Endothelial cell (in vitro differentiated cells): ENCODE measurements at regions not wholly inside any gene's neighbourhood (a gene's known extent, or its start where the extent isn't known, plus 50 kb on each side); places are given as distances from the start of the nearest gene placed in this dataset.
A peak's percentile ranks its signal among the peaks of the same experiment; 100 is the strongest.

Experiments
- DNase-seq: peaks from one replicate; pipeline ENCODE4 v3.0.0; 2021; ENCODE audit warnings: low spot score
- H3K27ac Mint-ChIP-seq: one replicate; pipeline ENCODE4 v1.8.0; 2021; ENCODE audit warnings: mixed read lengths, inconsistent platforms; ENCODE audit not compliant: unreplicated experiment
- H3K27me3 Mint-ChIP-seq: one replicate; pipeline ENCODE4 v1.8.0; 2021; ENCODE audit warnings: mild to moderate bottlenecking, moderate library complexity, mixed read lengths, inconsistent platforms; ENCODE audit not compliant: unreplicated experiment
- H3K36me3 Mint-ChIP-seq: one replicate; pipeline ENCODE4 v1.8.0; 2021; ENCODE audit warnings: mild to moderate bottlenecking, low read depth, mixed read lengths, inconsistent platforms; ENCODE audit not compliant: unreplicated experiment
- H3K4me1 Mint-ChIP-seq: one replicate; pipeline ENCODE4 v1.8.0; 2021; ENCODE audit warnings: mild to moderate bottlenecking, mixed read lengths, inconsistent platforms; ENCODE audit not compliant: unreplicated experiment
- H3K4me3 Mint-ChIP-seq: one replicate; pipeline ENCODE4 v1.8.0; 2021; ENCODE audit warnings: mild to moderate bottlenecking, mixed read lengths, inconsistent platforms; ENCODE audit not compliant: unreplicated experiment
- H3K9me3 Mint-ChIP-seq: one replicate; pipeline ENCODE4 v1.8.0; 2021; ENCODE audit warnings: mixed read lengths, inconsistent platforms; ENCODE audit not compliant: unreplicated experiment
- CTCF ChIP-seq: fragments of 200-600 bp; sonication (generic); IDR thresholded peaks from one replicate; pipeline ENCODE4 v1.5.0; 2021; ENCODE audit warnings: antibody characterized with exemption; ENCODE audit not compliant: unreplicated experiment

GRCh38 chr14:106840991-106841390 lies 1314.6 kb downstream of the TMEM121 start:
- Mint-ChIP-seq H3K27ac (no peak overlapping the region), H3K9me3 (peaks cover 37% of the 10 kb centered on the region), H3K4me1 (no peaks in the 10 kb centered on the region), H3K27me3 (no peaks in the 10 kb centered on the region), H3K36me3 (peaks cover 9% of the 10 kb centered on the region), H3K4me3 (no peak overlapping the region)
- no peak for DNase-seq
- TF ChIP-seq CTCF = no peak

- no peak overlapping the region for H3K4me3 Mint-ChIP-seq
Measured at GRCh38 chr14:106841701-106842100, 1315.3 kb downstream of the TMEM121 start.

GRCh38 chr14:106842687-106843086 lies 1316.3 kb downstream of the TMEM121 start:
- Mint-ChIP-seq H3K36me3 (peaks cover 9% of the 10 kb centered on the region), H3K27me3 (no peaks in the 10 kb centered on the region), H3K9me3 (peaks cover 46% of the 10 kb centered on the region), H3K4me3 (peak overlapping the region; percentile 4), H3K27ac (no peak overlapping the region), H3K4me1 (no peaks in the 10 kb centered on the region)
- TF ChIP-seq CTCF = no peak
- no peak for DNase-seq

More at GRCh38 chr14:106841701-106842100, 1315.3 kb downstream of the TMEM121 start:
- no peaks in the 10 kb centered on the region for H3K4me1 Mint-ChIP-seq
- DNase-seq = no peak
- peaks cover 40% of the 10 kb centered on the region for H3K9me3 Mint-ChIP-seq
- no peaks in the 10 kb centered on the region for H3K27me3 Mint-ChIP-seq
- H3K27ac Mint-ChIP-seq = no peak overlapping the region
- H3K36me3 Mint-ChIP-seq = peaks cover 9% of the 10 kb centered on the region
- TF ChIP-seq CTCF = no peak

- no peak for TF ChIP-seq CTCF
- DNase-seq = no peak
- Mint-ChIP-seq H3K9me3 (peaks cover 53% of the 10 kb centered on the region), H3K4me1 (no peaks in the 10 kb centered on the region), H3K36me3 (peaks cover 9% of the 10 kb centered on the region), H3K4me3 (no peak overlapping the region), H3K27me3 (no peaks in the 10 kb centered on the region), H3K27ac (no peak overlapping the region)
Measured at GRCh38 chr14:106843386-106843785, 1317.0 kb downstream of the TMEM121 start.

GRCh38 chr14:106843951-106844483 lies 1317.6 kb downstream of the TMEM121 start:
- peaks cover 9% of the 10 kb centered on the region for H3K36me3 Mint-ChIP-seq
- TF ChIP-seq CTCF = no peak
- no peaks in the 10 kb centered on the region for H3K27me3 Mint-ChIP-seq
- H3K4me3 Mint-ChIP-seq = peak overlapping the region; percentile 18
- peaks cover 58% of the 10 kb centered on the region for H3K9me3 Mint-ChIP-seq
- no peaks in the 10 kb centered on the region for H3K4me1 Mint-ChIP-seq
- no peak overlapping the region for H3K27ac Mint-ChIP-seq
- DNase-seq = no peak
